HG03159 (cell line): ENCODE measurements at regions not wholly inside any gene's neighbourhood (a gene's known extent, or its start where the extent isn't known, plus 50 kb on each side); places are given as distances from the start of the nearest gene placed in this dataset.

ENCODE experiments used
- ATAC-seq: cut with Tn5 transposase; IDR thresholded peaks from one replicate; pipeline ENCODE4 v1.9.1; 2021; ENCODE audit warnings: mild to moderate bottlenecking, moderate library complexity; ENCODE audit not compliant: unreplicated experiment

GRCh38 chr9:71213633-71214032, 92.2 kb upstream of the TRPM3 start:
- ATAC-seq, result no peak

GRCh38 chr9:71210326-71210725, 88.9 kb upstream of the TRPM3 start:
- ATAC-seq, result no peak

GRCh38 chr9:71209890-71210289, 88.5 kb upstream of the TRPM3 start:
- no peak for ATAC-seq

- no peak for ATAC-seq
Measured at GRCh38 chr9:71202931-71203330, 81.5 kb upstream of the TRPM3 start.

GRCh38 chr9:71191708-71192107, 70.3 kb upstream of the TRPM3 start:
- ATAC-seq, result no peak

- ATAC-seq, result no peak
Measured at GRCh38 chr9:71183251-71183650, 61.8 kb upstream of the TRPM3 start.

- ATAC-seq, result no peak
Measured at GRCh38 chr9:71179183-71179582, 57.8 kb upstream of the TRPM3 start.

GRCh38 chr9:71177901-71178300, 56.5 kb upstream of the TRPM3 start:
- ATAC-seq, result no peak

GRCh38 chr9:71171517-71171916, 50.1 kb upstream of the TRPM3 start:
- ATAC-seq, result no peak
